CD4-positive, alpha-beta T cell treated with Interleukin-4 for 4 hours (primary cell): ENCODE measurements at regions not wholly inside any gene's neighbourhood (a gene's known extent, or its start where the extent isn't known, plus 50 kb on each side); places are given as distances from the start of the nearest gene placed in this dataset.

Experiments used
- DNase-seq: peaks from one replicate; pipeline ENCODE4 v3.0.0-alpha.2; 2020

GRCh38 chr11:35077709-35078469 lies 61.1 kb upstream of the CD44 start:
- peak; percentile 91 for DNase-seq

DNA sequence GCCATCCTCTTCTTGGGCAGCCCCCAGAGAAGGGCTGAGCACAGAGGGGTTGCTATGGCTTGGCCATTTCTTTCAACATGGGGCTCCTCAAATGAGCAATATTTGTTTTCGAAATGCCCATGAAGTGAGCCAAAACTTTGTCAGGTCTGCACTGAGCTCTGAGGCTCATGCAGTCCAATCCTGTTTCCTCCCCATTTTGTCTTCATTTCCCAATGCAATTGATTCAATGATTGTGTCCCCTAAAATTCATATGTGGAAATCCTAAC lies 60.6 kb upstream of the CD44 start:
- no peak for DNase-seq

DNA sequence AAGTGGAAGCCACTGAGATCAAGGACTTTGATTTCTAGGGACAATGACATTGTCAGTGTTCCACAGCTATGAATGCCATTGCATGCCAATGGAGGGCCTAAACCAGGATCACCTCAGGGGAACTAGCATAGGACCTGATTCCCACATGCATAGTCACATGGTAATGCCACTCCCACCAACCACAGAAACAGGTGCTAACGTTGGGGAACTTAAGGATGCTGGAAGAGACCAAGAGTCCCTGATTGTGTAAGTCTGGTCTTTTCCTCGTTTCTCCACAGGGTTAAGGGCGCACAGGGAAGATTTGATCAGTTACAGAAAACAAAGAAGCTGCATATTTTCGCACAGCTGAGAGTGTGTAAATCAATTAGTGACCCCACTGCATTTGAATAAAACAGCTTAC lies 59.4 kb upstream of the CD44 start:
- no peak for DNase-seq

GRCh38 chr11:35082321-35083180 lies 56.4 kb upstream of the CD44 start:
- peak; percentile 98 for DNase-seq

DNA sequence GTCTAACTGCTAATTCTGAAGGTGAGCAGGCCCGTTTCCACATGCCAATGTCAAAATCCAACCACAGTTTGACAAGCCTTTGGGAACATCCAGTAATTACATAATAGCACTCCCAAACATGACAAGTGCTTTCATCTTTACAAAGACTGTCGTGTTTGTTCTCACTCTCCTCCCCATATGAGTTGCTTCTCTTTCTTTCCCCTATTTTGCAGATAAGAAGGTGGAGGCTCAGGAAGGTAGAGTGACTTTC lies 55.9 kb upstream of the CD44 start:
- no peak for DNase-seq

- DNase-seq, result peak; percentile 97
These were observed 55.3 kb upstream of the CD44 start for GRCh38 chr11:35083431-35084238.

- DNase-seq, result no peak
These were observed 54.0 kb upstream of the CD44 start for GRCh38 chr11:35084817-35085440.

GRCh38 chr11:35085531-35086165 lies 53.3 kb upstream of the CD44 start:
- no peak for DNase-seq

DNA sequence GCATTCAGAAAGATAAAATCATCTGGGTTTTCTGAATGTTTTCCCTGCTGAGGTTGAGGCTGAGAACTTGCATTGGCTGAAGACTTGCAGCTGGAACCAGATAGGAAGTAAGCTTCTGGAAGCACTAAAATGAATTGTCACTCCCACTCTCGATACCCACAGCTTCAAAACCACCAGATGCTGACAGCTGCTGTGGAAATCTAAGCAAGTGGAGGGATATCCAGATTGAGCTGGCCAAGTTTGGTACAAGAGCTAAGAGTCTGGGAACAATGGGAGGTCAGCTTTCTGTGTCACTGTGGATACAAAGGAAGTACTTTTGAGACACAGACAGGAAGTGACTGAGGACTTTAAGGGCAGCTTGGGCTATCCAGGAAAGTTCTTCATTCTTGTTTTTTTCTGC lies 51.3 kb upstream of the CD44 start:
- no peak for DNase-seq

- no peak for DNase-seq
These were observed 50.7 kb upstream of the CD44 start for GRCh38 chr11:35088226-35088625.

- no peak for DNase-seq
These were observed 50.3 kb upstream of the CD44 start for GRCh38 chr11:35088676-35089075.
